ENCODE measurements at regions not wholly inside any gene's neighbourhood (a gene's known extent, or its start where the extent isn't known, plus 50 kb on each side); places are given as distances from the start of the nearest gene placed in this dataset.

DNA sequence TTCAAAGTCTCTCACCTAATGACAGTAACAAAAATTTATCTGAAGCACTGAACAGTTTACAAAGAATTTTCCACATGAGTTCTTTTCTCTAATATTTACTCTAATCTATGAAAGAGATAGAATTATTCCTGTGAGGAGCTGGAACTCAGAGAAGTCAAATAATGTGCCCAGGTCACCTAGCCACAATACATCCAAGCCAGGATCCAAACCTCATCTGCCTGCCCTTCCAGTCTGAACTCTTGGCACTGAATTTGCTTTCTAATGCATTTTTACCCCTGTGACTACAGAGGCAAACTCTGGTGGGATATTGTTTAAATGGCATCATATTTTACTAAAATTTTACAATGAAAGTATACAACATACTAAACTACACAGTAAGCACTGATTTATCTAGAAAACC lies 191.4 kb upstream of the RORA start:
- intact Hi-C loops (cut with DNase I): no loop called here

GRCh38 chr15:61415617-61416120 lies 186.6 kb upstream of the RORA start:
- intact Hi-C loops (cut with DNase I): no loop called here
- Histone ChIP-seq H3K4me3 (no peak overlapping the region), H3K9me3 (no peaks in the 10 kb centered on the region), H3K27ac (no peak overlapping the region), H3K36me3 (no peaks in the 10 kb centered on the region), H3K27me3 (replicated peaks; ENCODE audit: insufficient read depth) (no peaks in the 10 kb centered on the region), H3K4me1 (replicated peaks) (no peaks in the 10 kb centered on the region)
- DNase-seq (ENCODE audit: low spot score): no peak
- TF ChIP-seq POLR2AphosphoS5 (IDR thresholded peaks at IDR 0.05): no peak
- TF ChIP-seq POLR2A (IDR thresholded peaks at IDR 0.05): no peak
- no peak for TF ChIP-seq CTCF (IDR thresholded peaks at IDR 0.05)
- WGBS: 95% methylated on average over 2 of the region's 2 CpGs

More for the DNA sequence above, 191.4 kb upstream of the RORA start:
- DNase-seq (ENCODE audit: low spot score): no peak
- Histone ChIP-seq H3K4me1 (replicated peaks) (no peaks in the 10 kb centered on the region), H3K27me3 (replicated peaks; ENCODE audit: insufficient read depth) (no peaks in the 10 kb centered on the region), H3K36me3 (no peaks in the 10 kb centered on the region), H3K9me3 (no peaks in the 10 kb centered on the region), H3K27ac (no peak overlapping the region), H3K4me3 (no peak overlapping the region)
- TF ChIP-seq POLR2AphosphoS5 (IDR thresholded peaks at IDR 0.05) (no peak), CTCF (IDR thresholded peaks at IDR 0.05) (no peak), POLR2A (IDR thresholded peaks at IDR 0.05) (no peak)

- no peak for DNase-seq (ENCODE audit: low spot score)
- H3K36me3 ChIP-seq: no peaks in the 10 kb centered on the region
- no peak overlapping the region for H3K27ac ChIP-seq
- no peaks in the 10 kb centered on the region for H3K4me1 ChIP-seq (replicated peaks)
- TF ChIP-seq POLR2A (IDR thresholded peaks at IDR 0.05) (no peak), POLR2AphosphoS5 (IDR thresholded peaks at IDR 0.05) (no peak), CTCF (IDR thresholded peaks at IDR 0.05) (no peak)
- H3K27me3 ChIP-seq (replicated peaks; ENCODE audit: insufficient read depth): no peaks in the 10 kb centered on the region
- intact Hi-C loops (cut with DNase I): no loop called here
- no peaks in the 10 kb centered on the region for H3K9me3 ChIP-seq
- H3K4me3 ChIP-seq: no peak overlapping the region
- WGBS: 19% methylated on average over 3 of the region's 3 CpGs
Observed at GRCh38 chr15:61411902-61412510, 182.9 kb upstream of the RORA start.

- TF ChIP-seq POLR2AphosphoS5 (IDR thresholded peaks at IDR 0.05): no peak
- TF ChIP-seq POLR2A (IDR thresholded peaks at IDR 0.05): no peak
- no peak for TF ChIP-seq CTCF (IDR thresholded peaks at IDR 0.05)
Observed at GRCh38 chr15:61410662-61411061, 181.6 kb upstream of the RORA start.

GRCh38 chr15:61404567-61404966 lies 175.5 kb upstream of the RORA start:
- no peak for DNase-seq (ENCODE audit: low spot score)
- Histone ChIP-seq H3K9me3 (no peaks in the 10 kb centered on the region), H3K27ac (no peak overlapping the region), H3K36me3 (no peaks in the 10 kb centered on the region), H3K4me3 (no peak overlapping the region), H3K4me1 (replicated peaks) (no peaks in the 10 kb centered on the region), H3K27me3 (replicated peaks; ENCODE audit: insufficient read depth) (no peaks in the 10 kb centered on the region)
- WGBS: 90% methylated on average over 2 of the region's 2 CpGs
- intact Hi-C loops (cut with DNase I): no loop called here
- no peak for TF ChIP-seq CTCF (IDR thresholded peaks at IDR 0.05)
- TF ChIP-seq POLR2AphosphoS5 (IDR thresholded peaks at IDR 0.05): no peak
- no peak for TF ChIP-seq POLR2A (IDR thresholded peaks at IDR 0.05)

More at GRCh38 chr15:61410662-61411061, 181.6 kb upstream of the RORA start:
- WGBS: 98% methylated on average over 2 of the region's 2 CpGs
- no peaks in the 10 kb centered on the region for H3K9me3 ChIP-seq
- H3K4me1 ChIP-seq (replicated peaks): no peaks in the 10 kb centered on the region
- no peak for DNase-seq (ENCODE audit: low spot score)
- H3K4me3 ChIP-seq: no peak overlapping the region
- no peak overlapping the region for H3K27ac ChIP-seq
- H3K27me3 ChIP-seq (replicated peaks; ENCODE audit: insufficient read depth): no peaks in the 10 kb centered on the region
- no peaks in the 10 kb centered on the region for H3K36me3 ChIP-seq
- intact Hi-C loops (cut with DNase I): no loop called here
